ENCODE measurements at regions not wholly inside any gene's neighbourhood (a gene's known extent, or its start where the extent isn't known, plus 50 kb on each side); places are given as distances from the start of the nearest gene placed in this dataset.

- TF ChIP-seq EP300 (IDR thresholded peaks at IDR 0.05; ENCODE audit: borderline replicate concordance) (no peak), TAF1 (IDR thresholded peaks at IDR 0.05; ENCODE audit: low read depth) (no peak), RAD21 (IDR thresholded peaks at IDR 0.05; ENCODE audit: low read depth) (no peak), MAX (IDR thresholded peaks at IDR 0.05) (no peak), CEBPB (IDR thresholded peaks at IDR 0.05) (no peak), USF1 (IDR thresholded peaks at IDR 0.05) (no peak), NFIC (IDR thresholded peaks at IDR 0.05) (no peak)
Measured at GRCh38 chr14:24693983-24694382, 60.0 kb upstream of the GZMB start.

Data from Ishikawa (cell line).